Activated B cell treated with CpG ODN at 0.5 μM for 24 hours (primary cell): ENCODE measurements at regions not wholly inside any gene's neighbourhood (a gene's known extent, or its start where the extent isn't known, plus 50 kb on each side); places are given as distances from the start of the nearest gene placed in this dataset.

ENCODE experiments used
- ATAC-seq: fragments of 200-7000 bp; cut with Tn5 transposase; one replicate; pipeline ENCODE4 v1.10.0; 2021; ENCODE audit warnings: low read depth, mild to moderate bottlenecking, moderate library complexity
- CTCF ChIA-PET: fragments of 350-600 bp; sonication (Branson Sonifier 250); formaldehyde crosslinking; loops from one replicate; lab custom pipeline; 2021; ENCODE audit warnings: antibody characterized with exemption; lab: Charles Lee
- POLR2A ChIA-PET: fragments of 350-600 bp; sonication (Branson Sonifier 250); formaldehyde crosslinking; loops from one replicate; lab custom pipeline; 2021; ENCODE audit warnings: antibody characterized with exemption; lab: Charles Lee
- DNase-seq: peaks from one replicate; pipeline ENCODE4 v3.0.0; 2022
- H3K27ac Mint-ChIP-seq: one replicate; pipeline ENCODE4 v1.8.0; 2020; ENCODE audit warnings: mixed read lengths
- H3K27me3 Mint-ChIP-seq: one replicate; pipeline ENCODE4 v1.8.0; 2021; ENCODE audit warnings: mixed read lengths
- H3K36me3 Mint-ChIP-seq: one replicate; pipeline ENCODE4 v1.8.0; 2021; ENCODE audit warnings: low read depth, mixed read lengths
- H3K4me1 Mint-ChIP-seq: one replicate; pipeline ENCODE4 v1.8.0; 2021; ENCODE audit warnings: mixed read lengths
- H3K4me3 Mint-ChIP-seq: one replicate; pipeline ENCODE4 v1.8.0; 2020; ENCODE audit warnings: mild to moderate bottlenecking, mixed read lengths
- H3K9me3 Mint-ChIP-seq: one replicate; pipeline ENCODE4 v1.8.0; 2020; ENCODE audit warnings: mixed read lengths
- CTCF ChIP-seq: fragments of 200-600 bp; IDR thresholded peaks from one replicate; pipeline ENCODE4 v1.8.0; 2022; ENCODE audit warnings: antibody characterized with exemption, mild to moderate bottlenecking
- intact Hi-C: fragments of 100-400 bp; cut with micrococcal nuclease; formaldehyde crosslinking; loops from one replicate; pipeline ENCODE4 v1.15.1; 2024

- Mint-ChIP-seq H3K9me3 (peaks cover 1% of the 10 kb centered on the region), H3K4me3 (no peak overlapping the region), H3K4me1 (no peaks in the 10 kb centered on the region), H3K27me3 (no peaks in the 10 kb centered on the region), H3K36me3 (no peaks in the 10 kb centered on the region), H3K27ac (no peak overlapping the region)
- ChIA-PET POLR2A (no interaction called here), CTCF (no interaction called here)
- ATAC-seq (no peak), DNase-seq (no peak)
- TF ChIP-seq CTCF: no peak
- intact Hi-C loops: no loop called here
Measured at GRCh38 chr4:132026166-132026565, 1122.9 kb upstream of the PCDH10 start.

GRCh38 chr4:132026816-132027215, 1122.3 kb upstream of the PCDH10 start:
- H3K4me3 Mint-ChIP-seq: no peak overlapping the region
- ATAC-seq (no peak), DNase-seq (no peak)
- no peaks in the 10 kb centered on the region for H3K4me1 Mint-ChIP-seq
- H3K9me3 Mint-ChIP-seq: peaks cover 1% of the 10 kb centered on the region
- no peaks in the 10 kb centered on the region for H3K36me3 Mint-ChIP-seq
- no peak overlapping the region for H3K27ac Mint-ChIP-seq
- ChIA-PET CTCF (no interaction called here), POLR2A (no interaction called here)
- intact Hi-C loops: no loop called here
- no peak for TF ChIP-seq CTCF
- no peaks in the 10 kb centered on the region for H3K27me3 Mint-ChIP-seq

GRCh38 chr4:132056496-132056895, 1092.6 kb upstream of the PCDH10 start:
- Mint-ChIP-seq H3K27me3 (no peaks in the 10 kb centered on the region), H3K36me3 (no peaks in the 10 kb centered on the region), H3K4me1 (no peaks in the 10 kb centered on the region), H3K27ac (no peak overlapping the region), H3K9me3 (no peaks in the 10 kb centered on the region), H3K4me3 (no peak overlapping the region)
- DNase-seq (no peak), ATAC-seq (no peak)
- POLR2A ChIA-PET: no interaction called here
- CTCF ChIA-PET: no interaction called here
- no peak for TF ChIP-seq CTCF
- intact Hi-C loops: no loop called here

- Mint-ChIP-seq H3K4me3 (no peak overlapping the region), H3K36me3 (no peaks in the 10 kb centered on the region), H3K9me3 (peaks cover 2% of the 10 kb centered on the region), H3K4me1 (no peaks in the 10 kb centered on the region), H3K27ac (no peak overlapping the region), H3K27me3 (no peaks in the 10 kb centered on the region)
- POLR2A ChIA-PET: no interaction called here
- no peak for TF ChIP-seq CTCF
- no peak for ATAC-seq
- intact Hi-C loops: no loop called here
- no peak for DNase-seq
- CTCF ChIA-PET: no interaction called here
Measured at GRCh38 chr4:132059227-132059626, 1089.9 kb upstream of the PCDH10 start.

- ATAC-seq: no peak
- TF ChIP-seq CTCF: no peak
- Mint-ChIP-seq H3K27ac (no peak overlapping the region), H3K4me3 (no peak overlapping the region), H3K27me3 (no peaks in the 10 kb centered on the region), H3K4me1 (no peaks in the 10 kb centered on the region), H3K9me3 (peaks cover 2% of the 10 kb centered on the region), H3K36me3 (no peaks in the 10 kb centered on the region)
- intact Hi-C loops: no loop called here
- no peak for DNase-seq
- CTCF ChIA-PET: no interaction called here
- POLR2A ChIA-PET: no interaction called here
Measured at GRCh38 chr4:132062611-132063239, 1086.4 kb upstream of the PCDH10 start.
